ENCODE measurements at regions not wholly inside any gene's neighbourhood (a gene's known extent, or its start where the extent isn't known, plus 50 kb on each side); places are given as distances from the start of the nearest gene placed in this dataset.

- TF ChIP-seq EZH2 (IDR thresholded peaks at IDR 0.05; ENCODE audit: borderline replicate concordance, low read depth, low read length, severe bottlenecking), result no peak
- TF ChIP-seq, protein P1, sequence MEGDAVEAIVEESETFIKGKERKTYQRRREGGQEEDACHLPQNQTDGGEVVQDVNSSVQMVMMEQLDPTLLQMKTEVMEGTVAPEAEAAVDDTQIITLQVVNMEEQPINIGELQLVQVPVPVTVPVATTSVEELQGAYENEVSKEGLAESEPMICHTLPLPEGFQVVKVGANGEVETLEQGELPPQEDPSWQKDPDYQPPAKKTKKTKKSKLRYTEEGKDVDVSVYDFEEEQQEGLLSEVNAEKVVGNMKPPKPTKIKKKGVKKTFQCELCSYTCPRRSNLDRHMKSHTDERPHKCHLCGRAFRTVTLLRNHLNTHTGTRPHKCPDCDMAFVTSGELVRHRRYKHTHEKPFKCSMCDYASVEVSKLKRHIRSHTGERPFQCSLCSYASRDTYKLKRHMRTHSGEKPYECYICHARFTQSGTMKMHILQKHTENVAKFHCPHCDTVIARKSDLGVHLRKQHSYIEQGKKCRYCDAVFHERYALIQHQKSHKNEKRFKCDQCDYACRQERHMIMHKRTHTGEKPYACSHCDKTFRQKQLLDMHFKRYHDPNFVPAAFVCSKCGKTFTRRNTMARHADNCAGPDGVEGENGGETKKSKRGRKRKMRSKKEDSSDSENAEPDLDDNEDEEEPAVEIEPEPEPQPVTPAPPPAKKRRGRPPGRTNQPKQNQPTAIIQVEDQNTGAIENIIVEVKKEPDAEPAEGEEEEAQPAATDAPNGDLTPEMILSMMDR (IDR thresholded peaks at IDR 0.05; ENCODE audit: extremely low read depth in 1 of 2, insufficient read depth in 1 of 2, low read depth in 1 of 2, low read length in 2 of 2), result no peak
Observed at GRCh38 chr3:70748593-70748992, 436.2 kb upstream of the MDFIC2 start.

Data from endothelial cell of umbilical vein (primary cell).